Liver (tissue), 8 donors: ENCODE measurements at regions not wholly inside any gene's neighbourhood (a gene's known extent, or its start where the extent isn't known, plus 50 kb on each side); places are given as distances from the start of the nearest gene placed in this dataset.

Experiments
- DNase-seq: peaks from one replicate; pipeline ENCODE4 v3.0.0-alpha.2; 2017; ENCODE audit warnings: low spot score
- H3K27ac ChIP-seq, 2 donors: one replicate each; pipeline ENCODE4 v1.7.0; 2013; ENCODE audit warnings: inconsistent platforms in 2 of 2, low read length in 2 of 2, control low read depth in 1 of 2, low read depth in 1 of 2, mild to moderate bottlenecking in 1 of 2
- H3K27me3 ChIP-seq, 4 donors: one replicate each; pipeline versions ENCODE4 v1.6.1 to v1.7.0; 2013; ENCODE audit warnings: low read length in 3 of 4, inconsistent platforms in 1 of 4, mild to moderate bottlenecking in 1 of 4, moderate library complexity in 1 of 4; ENCODE audit not compliant: control insufficient read depth in 4 of 4, insufficient read depth in 4 of 4
- H3K36me3 ChIP-seq, 4 donors: one replicate each; pipeline versions ENCODE4 v1.6.1 to v1.7.0; 2013; ENCODE audit warnings: low read length in 3 of 4, mild to moderate bottlenecking in 3 of 4, low read depth in 1 of 4, moderate library complexity in 1 of 4; ENCODE audit not compliant: control insufficient read depth in 4 of 4, insufficient read depth in 3 of 4
- H3K4me1 ChIP-seq, 4 donors: one replicate each; pipeline versions ENCODE4 v1.6.1 to v1.7.0; 2013; ENCODE audit warnings: low read length in 3 of 4, mild to moderate bottlenecking in 3 of 4, moderate library complexity in 1 of 4; ENCODE audit not compliant: control insufficient read depth in 4 of 4, insufficient read depth in 4 of 4
- H3K4me3 ChIP-seq, 3 donors: one replicate each; pipeline versions ENCODE4 v1.6.1 to v1.7.0; 2013; ENCODE audit warnings: low read length in 3 of 3, control low read depth in 1 of 3, low read depth in 1 of 3, mild to moderate bottlenecking in 1 of 3
- H3K9ac ChIP-seq, 2 donors: one replicate each; pipeline ENCODE4 v1.7.0; 2013; ENCODE audit warnings: low read length in 2 of 2, mild to moderate bottlenecking in 2 of 2, moderate library complexity in 2 of 2, control low read depth in 1 of 2, low read depth in 1 of 2
- H3K9me3 ChIP-seq, 4 donors: one replicate each; pipeline versions ENCODE4 v1.6.1 to v1.7.0; 2013; ENCODE audit warnings: low read length in 3 of 4; ENCODE audit not compliant: control insufficient read depth in 4 of 4
- ATF3 ChIP-seq: IDR thresholded peaks from 2 replicates; pipeline ENCODE4 v1.6.1; 2016; ENCODE audit warnings: antibody characterized with exemption
- CTCF ChIP-seq: fragments of 150-350 bp; IDR thresholded peaks from 2 replicates; pipeline ENCODE4 v1.5.1; 2017; ENCODE audit warnings: improper control_type of control experiment, low read depth, low read length; ENCODE audit not compliant: missing input control
- EGR1 ChIP-seq, 2 donors: IDR thresholded peaks; 2 replicates each; pipeline ENCODE4 v1.6.1; 2016 to 2018; ENCODE audit warnings: antibody characterized with exemption in 2 of 2, low read depth in 2 of 2
- FOXA1 ChIP-seq: IDR thresholded peaks from 2 replicates; pipeline ENCODE4 v1.6.1; 2016; ENCODE audit warnings: antibody characterized with exemption
- FOXA2 ChIP-seq: IDR thresholded peaks from 2 replicates; pipeline ENCODE4 v1.6.1; 2016; ENCODE audit warnings: antibody characterized with exemption
- HNF4A ChIP-seq, 2 donors: conservative IDR thresholded peaks; 2 replicates each; pipeline ENCODE4 v1.6.1; 2016; ENCODE audit warnings: antibody characterized with exemption in 2 of 2, mild to moderate bottlenecking in 2 of 2
- HNF4G ChIP-seq: IDR thresholded peaks from 2 replicates; pipeline ENCODE4 v1.6.1; 2016; ENCODE audit warnings: antibody characterized with exemption
- JUND ChIP-seq, 2 donors: IDR thresholded peaks; 2 replicates each; pipeline ENCODE4 v1.6.1; 2016; ENCODE audit warnings: antibody characterized with exemption in 2 of 2
- MAX ChIP-seq: IDR thresholded peaks from 2 replicates; pipeline ENCODE4 v1.6.1; 2016; ENCODE audit warnings: antibody characterized with exemption
- NR2F2 ChIP-seq: IDR thresholded peaks from 2 replicates; pipeline ENCODE4 v1.6.1; 2016; ENCODE audit warnings: antibody characterized with exemption
- RAD21 ChIP-seq, 2 donors: IDR thresholded peaks; 2 replicates each; pipeline ENCODE4 v1.6.1; 2016; ENCODE audit warnings: antibody characterized with exemption in 2 of 2, mild to moderate bottlenecking in 2 of 2
- REST ChIP-seq: IDR thresholded peaks from 2 replicates; pipeline ENCODE4 v1.6.1; 2016; ENCODE audit warnings: antibody characterized with exemption, mild to moderate bottlenecking
- RXRA ChIP-seq, 2 donors: IDR thresholded peaks; 2 replicates each; pipeline ENCODE4 v1.6.1; 2017 to 2018; ENCODE audit warnings: antibody characterized with exemption in 2 of 2, mild to moderate bottlenecking in 1 of 2
- SP1 ChIP-seq: IDR thresholded peaks from 2 replicates; pipeline ENCODE4 v1.6.1; 2018; ENCODE audit warnings: antibody characterized with exemption, mild to moderate bottlenecking
- TAF1 ChIP-seq: conservative IDR thresholded peaks from 2 replicates; pipeline ENCODE4 v1.6.1; 2016; ENCODE audit warnings: antibody characterized with exemption, mild to moderate bottlenecking
- YY1 ChIP-seq: IDR thresholded peaks from 2 replicates; pipeline ENCODE4 v1.6.1; 2016; ENCODE audit warnings: antibody characterized with exemption, mild to moderate bottlenecking
- ZBTB33 ChIP-seq: IDR thresholded peaks from 2 replicates; pipeline ENCODE4 v1.6.1; 2016; ENCODE audit warnings: antibody characterized with exemption
- WGBS: extraction: QIAGEN DNeasy Blood & Tissue Kit; methylation state at CpG from one replicate; pipeline ENCODE4 v1.1.7; 2013; 5-methylcytosine and 5-hydroxymethylcytosine counted together
- donor health status: healthy.
- donor health status: healthy.
- donor health status: healthy.
- donor health status: healthy.
- donor health status: healthy.

GRCh38 chr13:72456486-72456885 lies 270.9 kb downstream of the MZT1 start:
- H3K9me3 ChIP-seq = no peaks in the 10 kb centered on the region
- H3K4me3 ChIP-seq = no peak overlapping the region
- TF ChIP-seq MAX (no peak), REST (no peak), HNF4G (no peak), FOXA2 (no peak), TAF1 (no peak), JUND (IDR thresholded peaks at IDR 0.05) (no peak), HNF4A (conservative IDR thresholded peaks at IDR 0.05) (no peak), ATF3 (no peak), NR2F2 (no peak), RAD21 (IDR thresholded peaks at IDR 0.05) (no peak), RXRA (IDR thresholded peaks at IDR 0.05) (no peak), ZBTB33 (no peak), EGR1 (IDR thresholded peaks at IDR 0.05; ENCODE audit: low read depth in 2 of 2) (no peak)
- DNase-seq = no peak
- H3K9ac ChIP-seq = no peak overlapping the region
- H3K36me3 ChIP-seq = no peaks in the 10 kb centered on the region
- no peaks in the 10 kb centered on the region for H3K4me1 ChIP-seq
- H3K27me3 ChIP-seq = no peaks in the 10 kb centered on the region
- WGBS = 48% methylated on average over 2 of the region's 2 CpGs
- no peak overlapping the region for H3K27ac ChIP-seq

- no peaks in the 10 kb centered on the region for H3K4me1 ChIP-seq
- no peaks in the 10 kb centered on the region for H3K27me3 ChIP-seq
- no peak for DNase-seq
- peaks cover 0 to under 1% (median under 1%) of the 10 kb centered on the region in 4 donors for H3K9me3 ChIP-seq
- 97% methylated on average over 5 of the region's 5 CpGs for WGBS
- H3K4me3 ChIP-seq = no peak overlapping the region
- no peak overlapping the region for H3K9ac ChIP-seq
- no peaks in the 10 kb centered on the region for H3K36me3 ChIP-seq
- no peak overlapping the region for H3K27ac ChIP-seq
- TF ChIP-seq RAD21 (IDR thresholded peaks at IDR 0.05) (no peak), NR2F2 (no peak), FOXA2 (no peak), TAF1 (no peak), HNF4G (no peak), CTCF (no peak), JUND (IDR thresholded peaks at IDR 0.05) (no peak), EGR1 (IDR thresholded peaks at IDR 0.05; ENCODE audit: low read depth in 2 of 2) (no peak), RXRA (IDR thresholded peaks at IDR 0.05) (no peak), ZBTB33 (no peak), REST (no peak), MAX (no peak), FOXA1 (no peak), ATF3 (no peak), YY1 (no peak), SP1 (no peak), HNF4A (conservative IDR thresholded peaks at IDR 0.05) (no peak)
Observed at GRCh38 chr13:72453161-72453560, 274.3 kb downstream of the MZT1 start.
